Esophagus muscularis mucosa (tissue), 4 donors: ENCODE measurements at regions not wholly inside any gene's neighbourhood (a gene's known extent, or its start where the extent isn't known, plus 50 kb on each side); places are given as distances from the start of the nearest gene placed in this dataset.
A peak's percentile ranks its signal among the peaks of the same experiment; 100 is the strongest.

Experiments used
- DNase-seq: peaks from one replicate; pipeline ENCODE4 v3.0.0-alpha.2; 2017; ENCODE audit errors: extremely low spot score
- H3K27ac ChIP-seq, 4 donors: fragments of 200-600 bp; sonication (generic); replicated peaks in 1 of 4; 1 replicate in 3 of 4; 2 replicates in 1 of 4; pipeline ENCODE4 v1.5.1; 2016 to 2019; ENCODE audit warnings: mild to moderate bottlenecking in 1 of 4
- H3K27me3 ChIP-seq, 4 donors: fragments of 200-600 bp; sonication (generic); one replicate each; pipeline versions ENCODE4 v1.5.1 to v1.6.0; 2016 to 2019
- H3K36me3 ChIP-seq, 4 donors: fragments of 200-600 bp; sonication (generic); one replicate each; pipeline ENCODE4 v1.5.1; 2016 to 2019
- H3K4me1 ChIP-seq, 4 donors: fragments of 200-600 bp; sonication (generic); one replicate each; pipeline ENCODE4 v1.5.1; 2016 to 2019
- H3K4me3 ChIP-seq, 4 donors: fragments of 200-600 bp; sonication (generic); 1 replicate in 2 of 4; 2 replicates in 2 of 4; pipeline ENCODE4 v1.5.1; 2016 to 2019; ENCODE audit warnings: mild to moderate bottlenecking in 4 of 4, moderate library complexity in 1 of 4
- H3K9me3 ChIP-seq, 4 donors: fragments of 200-600 bp; sonication (generic); 1 replicate in 3 of 4; 2 replicates in 1 of 4; pipeline ENCODE4 v1.5.1; 2016 to 2019
- EP300 ChIP-seq: sonication (generic); formaldehyde crosslinking; IDR thresholded peaks from one replicate; pipeline ENCODE4 v1.6.1; 2017; ENCODE audit warnings: antibody characterized with exemption
- POLR2A ChIP-seq: fragments of 450-650 bp; IDR thresholded peaks from one replicate; pipeline ENCODE4 v1.6.1; 2017; ENCODE audit warnings: antibody characterized with exemption, moderate library complexity, mild to moderate bottlenecking, low read depth
- POLR2AphosphoS5 ChIP-seq, 2 donors: sonication (generic); formaldehyde crosslinking; IDR thresholded peaks; one replicate each; pipeline ENCODE4 v1.6.1; 2017; ENCODE audit warnings: antibody characterized with exemption in 2 of 2
- WGBS: methylation state at CpG from one replicate; pipeline ENCODE4 v1.1.5; 2018; 5-methylcytosine and 5-hydroxymethylcytosine counted together
- intact Hi-C: fragments of 100-400 bp; cut with DNase I; formaldehyde crosslinking; loops from one replicate; pipeline ENCODE4 v1.15.1; 2023
- TF ChIP-seq, protein P1 (sequence below), 3 experiments: fragments of 200-600 bp in 2 of 3; fragments of 450-650 bp in 1 of 3; sonication (generic) in 2 of 3; IDR thresholded peaks; one replicate each; pipeline ENCODE4 v1.5.1; 2017 to 2019; ENCODE audit warnings: antibody characterized with exemption in 3 of 3, mild to moderate bottlenecking in 2 of 3, moderate library complexity in 1 of 3

- no peak overlapping the region for H3K4me3 ChIP-seq
- H3K27me3 ChIP-seq, result no peaks in the 10 kb centered on the region
- no peaks in the 10 kb centered on the region for H3K36me3 ChIP-seq
- no peaks in the 10 kb centered on the region for H3K9me3 ChIP-seq
- intact Hi-C loops, result loop anchor here (5.0 to 10.0 kb wide), 2 partner anchors 207 to 396 kb away; partner anchors contain the start of gene CITED2
- TF ChIP-seq POLR2AphosphoS5 (IDR thresholded peaks at IDR 0.05), result no peak
- TF ChIP-seq POLR2A, result no peak
- TF ChIP-seq, protein P1, sequence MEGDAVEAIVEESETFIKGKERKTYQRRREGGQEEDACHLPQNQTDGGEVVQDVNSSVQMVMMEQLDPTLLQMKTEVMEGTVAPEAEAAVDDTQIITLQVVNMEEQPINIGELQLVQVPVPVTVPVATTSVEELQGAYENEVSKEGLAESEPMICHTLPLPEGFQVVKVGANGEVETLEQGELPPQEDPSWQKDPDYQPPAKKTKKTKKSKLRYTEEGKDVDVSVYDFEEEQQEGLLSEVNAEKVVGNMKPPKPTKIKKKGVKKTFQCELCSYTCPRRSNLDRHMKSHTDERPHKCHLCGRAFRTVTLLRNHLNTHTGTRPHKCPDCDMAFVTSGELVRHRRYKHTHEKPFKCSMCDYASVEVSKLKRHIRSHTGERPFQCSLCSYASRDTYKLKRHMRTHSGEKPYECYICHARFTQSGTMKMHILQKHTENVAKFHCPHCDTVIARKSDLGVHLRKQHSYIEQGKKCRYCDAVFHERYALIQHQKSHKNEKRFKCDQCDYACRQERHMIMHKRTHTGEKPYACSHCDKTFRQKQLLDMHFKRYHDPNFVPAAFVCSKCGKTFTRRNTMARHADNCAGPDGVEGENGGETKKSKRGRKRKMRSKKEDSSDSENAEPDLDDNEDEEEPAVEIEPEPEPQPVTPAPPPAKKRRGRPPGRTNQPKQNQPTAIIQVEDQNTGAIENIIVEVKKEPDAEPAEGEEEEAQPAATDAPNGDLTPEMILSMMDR (IDR thresholded peaks at IDR 0.05), result no peak
- no peak for TF ChIP-seq EP300
- H3K27ac ChIP-seq, result no peak overlapping the region
- H3K4me1 ChIP-seq, result peaks cover 25 to 29% (median 26%) of the 10 kb centered on the region in 4 donors
- DNase-seq, result no peak
Measured at GRCh38 chr6:139768196-139768595, 393.7 kb upstream of the CITED2 start.

- intact Hi-C loops, result loop anchor here (5.0 to 10.0 kb wide), 2 partner anchors 208 to 394 kb away; partner anchors contain the start of gene CITED2
- WGBS, result 64% methylated on average over 2 of the region's 2 CpGs
- DNase-seq, result no peak
- TF ChIP-seq POLR2AphosphoS5 (IDR thresholded peaks at IDR 0.05), result no peak
- TF ChIP-seq POLR2A, result no peak
- TF ChIP-seq EP300, result no peak
- TF ChIP-seq, protein P1 (IDR thresholded peaks at IDR 0.05), result no peak
- H3K4me1 ChIP-seq, result peaks cover 25 to 40% (median 32%) of the 10 kb centered on the region in 4 donors
- no peaks in the 10 kb centered on the region for H3K27me3 ChIP-seq
- H3K9me3 ChIP-seq, result no peaks in the 10 kb centered on the region
- peak overlapping the region in 1 of 4 donors; percentile 13 for H3K27ac ChIP-seq
- no peak overlapping the region for H3K4me3 ChIP-seq
- H3K36me3 ChIP-seq, result no peaks in the 10 kb centered on the region
Measured at GRCh38 chr6:139766796-139767195, 392.3 kb upstream of the CITED2 start.

DNA sequence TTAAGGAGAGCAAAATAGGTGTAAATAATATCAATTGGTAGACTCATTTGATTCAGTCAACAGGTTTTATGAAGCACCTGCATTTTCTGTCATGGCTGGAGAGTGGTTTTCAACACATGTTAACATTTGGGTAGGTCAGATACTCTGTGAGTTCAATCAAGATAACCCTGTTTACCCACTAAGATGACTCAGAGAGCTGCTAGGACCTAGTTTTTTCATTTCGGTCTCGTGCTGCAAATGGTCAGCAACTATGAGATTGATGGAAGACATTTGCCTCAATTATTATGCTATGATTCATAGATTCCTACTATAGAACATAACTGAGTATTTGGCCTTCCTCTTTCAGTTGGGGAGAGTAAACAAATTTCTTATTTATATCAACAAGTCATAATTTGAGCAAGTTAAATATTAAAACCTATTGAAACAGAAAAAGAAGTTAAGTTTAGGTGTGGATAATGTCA is 391.4 kb upstream of the CITED2 start:
- DNase-seq, result no peak
- Histone ChIP-seq H3K4me1 (peaks cover 25 to 40% (median 33%) of the 10 kb centered on the region in 4 donors), H3K27me3 (no peaks in the 10 kb centered on the region), H3K36me3 (no peaks in the 10 kb centered on the region), H3K27ac (peak overlapping the region; percentile 77 to 87 (median 82)), H3K4me3 (no peak overlapping the region), H3K9me3 (no peaks in the 10 kb centered on the region)
- TF ChIP-seq, protein P1 (IDR thresholded peaks at IDR 0.05), result no peak
- TF ChIP-seq POLR2A (no peak), EP300 (no peak), POLR2AphosphoS5 (IDR thresholded peaks at IDR 0.05) (no peak)
- WGBS, result 46% methylated on average over 2 of the region's 2 CpGs
- intact Hi-C loops, result loop anchor here (5.0 to 10.0 kb wide), 2 partner anchors 209 to 394 kb away; partner anchors contain the start of gene CITED2

- TF ChIP-seq, protein P1 (IDR thresholded peaks at IDR 0.05), result no peak
- peak; percentile 73 to 85 for TF ChIP-seq POLR2AphosphoS5 (IDR thresholded peaks at IDR 0.05)
- Histone ChIP-seq H3K36me3 (no peaks in the 10 kb centered on the region), H3K27ac (peak overlapping the region; percentile 77 to 87 (median 82)), H3K4me3 (no peak overlapping the region), H3K4me1 (peaks cover 25 to 40% (median 33%) of the 10 kb centered on the region in 4 donors), H3K9me3 (no peaks in the 10 kb centered on the region), H3K27me3 (no peaks in the 10 kb centered on the region)
- DNase-seq, result no peak
- intact Hi-C loops, result loop anchor here (5.0 to 10.0 kb wide), 2 partner anchors 167 to 210 kb away; no protein-coding TSS in a partner anchor
- 21% methylated on average over 2 of the region's 2 CpGs for WGBS
Measured at GRCh38 chr6:139764498-139764986, 390.1 kb upstream of the CITED2 start.
